Trophoblast cell (in vitro differentiated cells and primary cell): ENCODE measurements at regions not wholly inside any gene's neighbourhood (a gene's known extent, or its start where the extent isn't known, plus 50 kb on each side); places are given as distances from the start of the nearest gene placed in this dataset.

ENCODE experiments used
- DNase-seq, 2 donors: peaks; one replicate each; pipeline ENCODE4 v3.0.0-alpha.2; 2016
- H2AFZ ChIP-seq: 2 replicates; pipeline ENCODE4 v1.6.1; 2013; ENCODE audit warnings: low read length, moderate library complexity, mild to moderate bottlenecking; ENCODE audit not compliant: insufficient read depth, poor library complexity
- H2AK5ac ChIP-seq: 2 replicates; pipeline ENCODE4 v1.6.1; 2013; ENCODE audit warnings: mild to moderate bottlenecking, low read length
- H2BK120ac ChIP-seq: 2 replicates; pipeline ENCODE4 v1.6.1; 2013; ENCODE audit warnings: low read length, mild to moderate bottlenecking, moderate library complexity; ENCODE audit not compliant: insufficient read depth, poor library complexity
- H2BK12ac ChIP-seq: 2 replicates; pipeline ENCODE4 v1.6.1; 2013; ENCODE audit warnings: mild to moderate bottlenecking, low read length, moderate library complexity
- H2BK5ac ChIP-seq: 2 replicates; pipeline ENCODE4 v1.6.1; 2013; ENCODE audit warnings: low read length, low read depth, moderate library complexity, mild to moderate bottlenecking; ENCODE audit not compliant: poor library complexity
- H3K14ac ChIP-seq: 2 replicates; pipeline ENCODE4 v1.6.1; 2013; ENCODE audit warnings: mild to moderate bottlenecking, low read length
- H3K18ac ChIP-seq: 2 replicates; pipeline ENCODE4 v1.6.1; 2013; ENCODE audit warnings: mild to moderate bottlenecking, low read length
- H3K23ac ChIP-seq: 2 replicates; pipeline ENCODE4 v1.6.1; 2013; ENCODE audit warnings: low read length
- H3K27ac ChIP-seq: 2 replicates; pipeline ENCODE4 v1.5.1; 2013; ENCODE audit warnings: low read depth, mild to moderate bottlenecking, inconsistent platforms, low read length, moderate library complexity
- H3K27me3 ChIP-seq: 2 replicates; pipeline ENCODE4 v1.6.1; 2013; ENCODE audit warnings: inconsistent platforms, mild to moderate bottlenecking, low read length, moderate library complexity; ENCODE audit not compliant: insufficient read depth
- H3K36me3 ChIP-seq, 2 experiments: 1 replicate in 1 of 2; 2 replicates in 1 of 2; pipeline ENCODE4 v1.6.1; 2013; ENCODE audit warnings: low read length in 2 of 2, mild to moderate bottlenecking in 2 of 2, moderate library complexity in 1 of 2; ENCODE audit not compliant: insufficient read depth in 2 of 2, control insufficient read depth in 1 of 2
- H3K4ac ChIP-seq: 2 replicates; pipeline ENCODE4 v1.6.1; 2013; ENCODE audit warnings: low read depth, mild to moderate bottlenecking, low read length, moderate library complexity
- H3K4me1 ChIP-seq, 2 experiments: 1 replicate in 1 of 2; 2 replicates in 1 of 2; pipeline ENCODE4 v1.6.1; 2013; ENCODE audit warnings: low read length in 2 of 2, mild to moderate bottlenecking in 2 of 2, moderate library complexity in 1 of 2; ENCODE audit not compliant: insufficient read depth in 2 of 2, control insufficient read depth in 1 of 2
- H3K4me2 ChIP-seq: 2 replicates; pipeline ENCODE4 v1.6.1; 2013; ENCODE audit warnings: inconsistent platforms, mild to moderate bottlenecking, low read length, moderate library complexity
- H3K4me3 ChIP-seq: 2 replicates; pipeline ENCODE4 v1.5.1; 2013; ENCODE audit warnings: mild to moderate bottlenecking, low read depth, low read length, inconsistent platforms
- H3K79me1 ChIP-seq: one replicate; pipeline ENCODE4 v1.6.1; 2013; ENCODE audit warnings: low read length
- H3K79me2 ChIP-seq: 2 replicates; pipeline ENCODE4 v1.6.1; 2013; ENCODE audit warnings: low read length, mild to moderate bottlenecking; ENCODE audit not compliant: control insufficient read depth, insufficient read depth, poor library complexity
- H3K9ac ChIP-seq: 2 replicates; pipeline ENCODE4 v1.6.1; 2013; ENCODE audit warnings: mild to moderate bottlenecking, low read length
- H3K9me3 ChIP-seq: 2 replicates; pipeline ENCODE4 v1.6.1; 2013; ENCODE audit warnings: low read depth, mild to moderate bottlenecking, control low read depth, inconsistent platforms, low read length; ENCODE audit not compliant: insufficient read depth
- H4K12ac ChIP-seq: 2 replicates; pipeline ENCODE4 v1.6.1; 2013; ENCODE audit warnings: low read depth, mild to moderate bottlenecking, low read length, moderate library complexity
- H4K8ac ChIP-seq: 2 replicates; pipeline ENCODE4 v1.6.1; 2013; ENCODE audit warnings: low read depth, mild to moderate bottlenecking, low read length, moderate library complexity
- H4K91ac ChIP-seq: one replicate; pipeline ENCODE4 v1.6.1; 2013; ENCODE audit warnings: low read depth, mild to moderate bottlenecking, low read length, moderate library complexity
- WGBS: extraction: QIAGEN DNeasy Blood & Tissue Kit; methylation state at CpG from one replicate; pipeline ENCODE4 v1.1.7; 2013; ENCODE audit warnings: missing lambda C conversion rate; ENCODE audit not compliant: insufficient read length, insufficient coverage; ENCODE audit errors: extremely low coverage; 5-methylcytosine and 5-hydroxymethylcytosine counted together

- H3K4me2 ChIP-seq: no peak overlapping the region
- no peak overlapping the region for H3K9ac ChIP-seq
Measured at GRCh38 chr2:103153580-103154284, 391.9 kb downstream of the TMEM182 start.

GRCh38 chr2:103155308-103155707, 393.5 kb downstream of the TMEM182 start:
- Histone ChIP-seq H3K27me3 (no peaks in the 10 kb centered on the region), H2AFZ (no peak overlapping the region), H3K23ac (no peak overlapping the region), H4K91ac (no peak overlapping the region), H3K4me1 (no peaks in the 10 kb centered on the region), H3K4me3 (no peak overlapping the region), H4K8ac (no peak overlapping the region), H2BK12ac (no peak overlapping the region), H3K14ac (no peak overlapping the region), H3K27ac (no peak overlapping the region), H3K18ac (no peak overlapping the region), H3K9ac (no peak overlapping the region), H4K12ac (no peak overlapping the region), H2AK5ac (no peak overlapping the region), H3K79me2 (no peaks in the 10 kb centered on the region), H3K79me1 (no peaks in the 10 kb centered on the region), H2BK5ac (no peak overlapping the region), H3K4me2 (no peak overlapping the region), H3K9me3 (no peaks in the 10 kb centered on the region), H2BK120ac (no peak overlapping the region), H3K4ac (no peak overlapping the region), H3K36me3 (no peaks in the 10 kb centered on the region)
- no CpG with 5 or more reads among the region's 3 CpGs for WGBS
- DNase-seq: no peak

More at GRCh38 chr2:103153580-103154284, 391.9 kb downstream of the TMEM182 start:
- no peak overlapping the region for H3K4ac ChIP-seq
- H3K4me1 ChIP-seq: no peaks in the 10 kb centered on the region
- no peak overlapping the region for H4K8ac ChIP-seq
- no peak overlapping the region for H2BK5ac ChIP-seq
- no peak overlapping the region for H2AFZ ChIP-seq
- H4K91ac ChIP-seq: no peak overlapping the region
- H3K79me2 ChIP-seq: no peaks in the 10 kb centered on the region
- no peak overlapping the region for H3K4me3 ChIP-seq
- no peak overlapping the region for H3K18ac ChIP-seq
- no peak overlapping the region for H2AK5ac ChIP-seq
- no peak overlapping the region for H3K23ac ChIP-seq
- no peak overlapping the region for H3K27ac ChIP-seq
- WGBS: no CpG with 5 or more reads among the region's 9 CpGs
- H2BK120ac ChIP-seq: no peak overlapping the region
- no peaks in the 10 kb centered on the region for H3K36me3 ChIP-seq
- H4K12ac ChIP-seq: no peak overlapping the region
- H2BK12ac ChIP-seq: no peak overlapping the region
- H3K9me3 ChIP-seq: no peaks in the 10 kb centered on the region
- H3K14ac ChIP-seq: no peak overlapping the region
- DNase-seq: no peak
- no peaks in the 10 kb centered on the region for H3K79me1 ChIP-seq
- H3K27me3 ChIP-seq: no peaks in the 10 kb centered on the region

DNA sequence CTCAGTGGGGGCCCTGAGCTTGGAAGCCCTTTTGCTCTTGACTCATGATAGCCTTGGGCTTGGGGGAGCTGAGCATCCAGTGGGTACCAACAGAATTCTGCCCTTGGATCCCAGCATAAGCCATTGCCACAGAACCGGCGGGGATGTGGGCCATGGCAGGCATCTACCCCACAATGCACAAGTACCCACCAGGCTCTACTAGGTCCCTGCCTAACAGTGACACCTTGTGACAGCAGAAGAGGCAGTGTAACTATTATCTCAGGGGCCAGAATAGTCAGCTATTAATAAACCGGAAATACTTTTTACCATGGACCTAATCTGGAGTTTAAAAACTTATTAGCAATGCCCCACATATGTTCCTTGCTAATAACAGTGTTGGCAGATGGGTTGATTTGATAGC, 397.2 kb downstream of the TMEM182 start:
- Histone ChIP-seq H3K4me3 (no peak overlapping the region), H4K8ac (no peak overlapping the region), H3K9ac (no peak overlapping the region), H2AK5ac (no peak overlapping the region), H2BK5ac (no peak overlapping the region), H3K27me3 (no peaks in the 10 kb centered on the region), H3K4me2 (no peak overlapping the region), H2BK12ac (no peak overlapping the region), H3K79me2 (no peaks in the 10 kb centered on the region), H3K36me3 (no peaks in the 10 kb centered on the region), H3K9me3 (no peaks in the 10 kb centered on the region), H4K91ac (no peak overlapping the region), H2BK120ac (no peak overlapping the region), H3K14ac (no peak overlapping the region), H3K4me1 (no peaks in the 10 kb centered on the region), H3K79me1 (no peaks in the 10 kb centered on the region), H2AFZ (no peak overlapping the region), H4K12ac (no peak overlapping the region), H3K23ac (no peak overlapping the region), H3K27ac (no peak overlapping the region), H3K4ac (no peak overlapping the region), H3K18ac (no peak overlapping the region)
- WGBS: no CpG with 5 or more reads among the region's 3 CpGs
- DNase-seq: no peak

GRCh38 chr2:103161456-103162289, 399.8 kb downstream of the TMEM182 start:
- H4K8ac ChIP-seq: no peak overlapping the region
- H3K14ac ChIP-seq: no peak overlapping the region
- no peaks in the 10 kb centered on the region for H3K36me3 ChIP-seq
- H3K79me2 ChIP-seq: no peaks in the 10 kb centered on the region
- no peak overlapping the region for H3K18ac ChIP-seq
- no peaks in the 10 kb centered on the region for H3K4me1 ChIP-seq
- DNase-seq: peak in 1 of 2 donors; percentile 64
- H3K27ac ChIP-seq: no peak overlapping the region
- H3K9ac ChIP-seq: no peak overlapping the region
- H3K27me3 ChIP-seq: no peaks in the 10 kb centered on the region
- no peak overlapping the region for H3K4me3 ChIP-seq
- H2AFZ ChIP-seq: no peak overlapping the region
- no peaks in the 10 kb centered on the region for H3K9me3 ChIP-seq
- no peaks in the 10 kb centered on the region for H3K79me1 ChIP-seq
- no peak overlapping the region for H2BK120ac ChIP-seq
- no peak overlapping the region for H3K4me2 ChIP-seq
- H2BK12ac ChIP-seq: no peak overlapping the region
- WGBS: no CpG with 5 or more reads among the region's 7 CpGs
- no peak overlapping the region for H4K91ac ChIP-seq
- H3K23ac ChIP-seq: no peak overlapping the region
- H2AK5ac ChIP-seq: no peak overlapping the region
- no peak overlapping the region for H2BK5ac ChIP-seq
- no peak overlapping the region for H3K4ac ChIP-seq
- no peak overlapping the region for H4K12ac ChIP-seq
